ENCODE measurements at regions not wholly inside any gene's neighbourhood (a gene's known extent, or its start where the extent isn't known, plus 50 kb on each side); places are given as distances from the start of the nearest gene placed in this dataset.

GRCh38 chr6:133583907-133584427 is 304.9 kb upstream of the TCF21 start:
- no peak for TF ChIP-seq POLR2A (IDR thresholded peaks at IDR 0.05)
- TF ChIP-seq CTCF (IDR thresholded peaks at IDR 0.05), result no peak
